PFSK-1 (cell line): ENCODE measurements at regions not wholly inside any gene's neighbourhood (a gene's known extent, or its start where the extent isn't known, plus 50 kb on each side); places are given as distances from the start of the nearest gene placed in this dataset.

Source experiments
- FOXP2 ChIP-seq: optimal IDR thresholded peaks from 2 replicates; pipeline ENCODE3; 2011; ENCODE audit warnings: borderline replicate concordance, control low read depth, inconsistent platforms; ENCODE audit not compliant: insufficient read depth; ENCODE audit errors: extremely low read length, extremely low read depth
- POLR2AphosphoS5 ChIP-seq: IDR thresholded peaks from 2 replicates; pipeline ENCODE4 v1.6.1; 2012; ENCODE audit warnings: low read depth, mild to moderate bottlenecking, control low read depth, low read length, moderate library complexity
- SIN3A ChIP-seq: IDR thresholded peaks from 2 replicates; pipeline ENCODE4 v1.6.1; 2012; ENCODE audit warnings: mild to moderate bottlenecking, low read length, moderate library complexity, borderline replicate concordance; ENCODE audit not compliant: insufficient read depth
- TAF1 ChIP-seq: IDR thresholded peaks from 2 replicates; pipeline ENCODE4 v1.6.1; 2012; ENCODE audit warnings: low read length, control low read depth, borderline replicate concordance; ENCODE audit not compliant: insufficient read depth
- TF ChIP-seq, protein P1 (sequence below), 2 experiments: IDR thresholded peaks; 2 replicates each; pipeline versions ENCODE4 v1.6.1 to v1.8.0; 2011 to 2012; ENCODE audit warnings: low read depth in 2 of 2, low read length in 2 of 2, control low read depth in 1 of 2, inconsistent platforms in 1 of 2, mild to moderate bottlenecking in 1 of 2, moderate library complexity in 1 of 2; ENCODE audit not compliant: insufficient read depth in 1 of 2

DNA sequence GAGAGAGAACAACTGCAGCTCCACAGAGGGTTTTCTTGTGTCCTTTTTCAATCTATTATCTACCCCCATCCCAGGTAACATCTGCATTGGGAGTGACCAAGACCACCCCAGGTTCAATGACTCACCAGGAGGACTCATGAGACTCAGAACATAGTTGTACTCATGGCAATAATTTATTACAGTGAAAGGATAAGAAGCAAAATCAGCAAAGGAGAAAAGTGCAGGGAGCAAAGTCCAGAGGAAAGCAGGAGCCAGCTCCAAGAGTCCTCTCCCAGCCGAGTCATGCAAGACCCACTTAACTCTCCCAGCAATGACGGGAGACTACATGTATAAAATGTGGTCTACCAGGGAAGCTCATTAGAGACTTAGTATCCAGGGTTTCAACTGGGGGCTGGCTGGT is 129.5 kb upstream of the RBPJ start:
- no peak for TF ChIP-seq POLR2AphosphoS5
- TF ChIP-seq, protein P1, sequence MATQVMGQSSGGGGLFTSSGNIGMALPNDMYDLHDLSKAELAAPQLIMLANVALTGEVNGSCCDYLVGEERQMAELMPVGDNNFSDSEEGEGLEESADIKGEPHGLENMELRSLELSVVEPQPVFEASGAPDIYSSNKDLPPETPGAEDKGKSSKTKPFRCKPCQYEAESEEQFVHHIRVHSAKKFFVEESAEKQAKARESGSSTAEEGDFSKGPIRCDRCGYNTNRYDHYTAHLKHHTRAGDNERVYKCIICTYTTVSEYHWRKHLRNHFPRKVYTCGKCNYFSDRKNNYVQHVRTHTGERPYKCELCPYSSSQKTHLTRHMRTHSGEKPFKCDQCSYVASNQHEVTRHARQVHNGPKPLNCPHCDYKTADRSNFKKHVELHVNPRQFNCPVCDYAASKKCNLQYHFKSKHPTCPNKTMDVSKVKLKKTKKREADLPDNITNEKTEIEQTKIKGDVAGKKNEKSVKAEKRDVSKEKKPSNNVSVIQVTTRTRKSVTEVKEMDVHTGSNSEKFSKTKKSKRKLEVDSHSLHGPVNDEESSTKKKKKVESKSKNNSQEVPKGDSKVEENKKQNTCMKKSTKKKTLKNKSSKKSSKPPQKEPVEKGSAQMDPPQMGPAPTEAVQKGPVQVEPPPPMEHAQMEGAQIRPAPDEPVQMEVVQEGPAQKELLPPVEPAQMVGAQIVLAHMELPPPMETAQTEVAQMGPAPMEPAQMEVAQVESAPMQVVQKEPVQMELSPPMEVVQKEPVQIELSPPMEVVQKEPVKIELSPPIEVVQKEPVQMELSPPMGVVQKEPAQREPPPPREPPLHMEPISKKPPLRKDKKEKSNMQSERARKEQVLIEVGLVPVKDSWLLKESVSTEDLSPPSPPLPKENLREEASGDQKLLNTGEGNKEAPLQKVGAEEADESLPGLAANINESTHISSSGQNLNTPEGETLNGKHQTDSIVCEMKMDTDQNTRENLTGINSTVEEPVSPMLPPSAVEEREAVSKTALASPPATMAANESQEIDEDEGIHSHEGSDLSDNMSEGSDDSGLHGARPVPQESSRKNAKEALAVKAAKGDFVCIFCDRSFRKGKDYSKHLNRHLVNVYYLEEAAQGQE (IDR thresholded peaks at IDR 0.05; ENCODE audit: insufficient read depth in 1 of 2, low read depth in 2 of 2, low read length in 2 of 2): no peak
- TF ChIP-seq SIN3A: no peak
- TF ChIP-seq TAF1: no peak
- no peak for TF ChIP-seq FOXP2
